ENCODE measurements at regions not wholly inside any gene's neighbourhood (a gene's known extent, or its start where the extent isn't known, plus 50 kb on each side); places are given as distances from the start of the nearest gene placed in this dataset.

DNA sequence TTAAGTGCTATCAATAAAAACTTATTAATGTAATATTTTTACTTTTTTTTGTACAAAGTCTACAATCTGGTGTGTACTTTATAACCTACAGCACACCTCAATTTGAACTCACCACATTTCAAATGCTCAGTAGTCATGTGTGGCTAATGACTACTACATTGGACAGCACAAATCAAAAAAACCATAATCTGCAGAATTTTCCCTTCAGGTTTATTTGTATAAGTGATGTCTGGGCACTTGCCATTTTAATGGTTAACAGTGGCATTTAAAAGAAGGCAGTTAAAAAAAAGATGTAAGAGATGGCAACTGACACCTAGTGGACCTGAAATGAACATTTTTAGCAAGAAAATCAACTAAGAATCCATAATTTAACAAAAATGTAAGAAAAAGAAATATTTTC, 124.6 kb upstream of the NRBF2 start:
- no peak for TF ChIP-seq SMC3 (IDR thresholded peaks at IDR 0.05; ENCODE audit: low read depth, low read length)
- TF ChIP-seq MAFK (IDR thresholded peaks at IDR 0.05; ENCODE audit: low read depth, low read length), result no peak
- TF ChIP-seq RFX5 (IDR thresholded peaks at IDR 0.05; ENCODE audit: low read depth, low read length), result no peak
- TF ChIP-seq RAD21 (IDR thresholded peaks at IDR 0.05; ENCODE audit: low read length), result no peak
- no peak for TF ChIP-seq CEBPB (IDR thresholded peaks at IDR 0.05; ENCODE audit: low read depth, low read length)
- no peak for TF ChIP-seq NFE2L2 (IDR thresholded peaks at IDR 0.05; ENCODE audit: low read depth, low read length)
- TF ChIP-seq, protein P1, sequence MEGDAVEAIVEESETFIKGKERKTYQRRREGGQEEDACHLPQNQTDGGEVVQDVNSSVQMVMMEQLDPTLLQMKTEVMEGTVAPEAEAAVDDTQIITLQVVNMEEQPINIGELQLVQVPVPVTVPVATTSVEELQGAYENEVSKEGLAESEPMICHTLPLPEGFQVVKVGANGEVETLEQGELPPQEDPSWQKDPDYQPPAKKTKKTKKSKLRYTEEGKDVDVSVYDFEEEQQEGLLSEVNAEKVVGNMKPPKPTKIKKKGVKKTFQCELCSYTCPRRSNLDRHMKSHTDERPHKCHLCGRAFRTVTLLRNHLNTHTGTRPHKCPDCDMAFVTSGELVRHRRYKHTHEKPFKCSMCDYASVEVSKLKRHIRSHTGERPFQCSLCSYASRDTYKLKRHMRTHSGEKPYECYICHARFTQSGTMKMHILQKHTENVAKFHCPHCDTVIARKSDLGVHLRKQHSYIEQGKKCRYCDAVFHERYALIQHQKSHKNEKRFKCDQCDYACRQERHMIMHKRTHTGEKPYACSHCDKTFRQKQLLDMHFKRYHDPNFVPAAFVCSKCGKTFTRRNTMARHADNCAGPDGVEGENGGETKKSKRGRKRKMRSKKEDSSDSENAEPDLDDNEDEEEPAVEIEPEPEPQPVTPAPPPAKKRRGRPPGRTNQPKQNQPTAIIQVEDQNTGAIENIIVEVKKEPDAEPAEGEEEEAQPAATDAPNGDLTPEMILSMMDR (conservative IDR thresholded peaks at IDR 0.05; ENCODE audit: low read depth, low read length), result no peak
- no peak for TF ChIP-seq MAZ (IDR thresholded peaks at IDR 0.05; ENCODE audit: borderline replicate concordance, low read depth, low read length)
- TF ChIP-seq RCOR1 (IDR thresholded peaks at IDR 0.05; ENCODE audit: insufficient replicate concordance, low read length), result no peak
- no peak overlapping the region for H3K9ac ChIP-seq (ENCODE audit: low read depth, low read length)
- no peaks in the 10 kb centered on the region for H3K36me3 ChIP-seq (ENCODE audit: control insufficient read depth, insufficient read depth, low read length)
- no peak overlapping the region for H3K27ac ChIP-seq (ENCODE audit: insufficient read depth, low read length)
- H2AK9ac ChIP-seq (replicated peaks; ENCODE audit: low read depth, low read length, poor library complexity), result no peak overlapping the region
- no peak overlapping the region for H4K91ac ChIP-seq (ENCODE audit: insufficient read depth, low read depth, low read length)
- no peak overlapping the region for H3K18ac ChIP-seq (ENCODE audit: low read depth, low read length)
- H3K4me2 ChIP-seq (ENCODE audit: low read depth, low read length), result no peak overlapping the region
- H3K56ac ChIP-seq (ENCODE audit: extremely low read depth, insufficient read depth, low read length), result no peak overlapping the region
- H3K27me3 ChIP-seq (ENCODE audit: control insufficient read depth, insufficient read depth, low read length), result peaks cover 3% of the 10 kb centered on the region; the same call in 1 of the 2 replicates
- no peaks in the 10 kb centered on the region for H3K9me1 ChIP-seq (ENCODE audit: insufficient read depth, low read length)
- H2BK120ac ChIP-seq (ENCODE audit: low read depth, low read length), result no peak overlapping the region
- H2AFZ ChIP-seq (replicated peaks; ENCODE audit: low read length, poor library complexity), result no peak overlapping the region
- no peak overlapping the region for H3K23ac ChIP-seq (ENCODE audit: low read depth, low read length)
- ChIA-PET POLR2A (ENCODE audit: unreplicated experiment) (no interaction called here), CTCF (no interaction called here)
- H3K14ac ChIP-seq (replicated peaks; ENCODE audit: low read depth, low read length), result no peak overlapping the region
- H2BK5ac ChIP-seq (ENCODE audit: low read depth, low read length, poor library complexity, severe bottlenecking), result no peak overlapping the region
- no peak overlapping the region for H4K5ac ChIP-seq (ENCODE audit: low read depth, low read length)
- H2BK20ac ChIP-seq (ENCODE audit: low read depth, low read length), result no peak overlapping the region
- no peaks in the 10 kb centered on the region for H3K79me1 ChIP-seq (ENCODE audit: low read depth in 1 of 2, low read length in 2 of 2)
- intact Hi-C loops (cut with micrococcal nuclease), result no loop called here
- H3K4ac ChIP-seq (ENCODE audit: low read depth, low read length), result no peak overlapping the region
- no peaks in the 10 kb centered on the region for H3K4me1 ChIP-seq (ENCODE audit: control insufficient read depth, insufficient read depth, low read length)
- no peak for DNase-seq
- dilution Hi-C loops (cut with HindIII; ENCODE audit: low sequenced_read_pairs, unreplicated experiment), result no loop called here
- H4K8ac ChIP-seq (ENCODE audit: low read depth in 2 of 2, low read length in 2 of 2), result no peak overlapping the region
- no peaks in the 10 kb centered on the region for H3K9me3 ChIP-seq (ENCODE audit: control insufficient read depth, insufficient read depth, low read length)
- ATAC-seq (ENCODE audit: low read depth), result no peak
- in situ Hi-C loops (cut with MboI; ENCODE audit: low sequenced_read_pairs), result no loop called here
- H2AK5ac ChIP-seq (ENCODE audit: low read depth, low read length), result no peak overlapping the region
- H2BK15ac ChIP-seq (ENCODE audit: low read depth, low read length), result no peak overlapping the region
- no TSS peak for BruUV-seq (replicated peaks)
- H3K4me3 ChIP-seq (ENCODE audit: insufficient read depth, low read depth, low read length), result no peak overlapping the region
- no peaks in the 10 kb centered on the region for H4K20me1 ChIP-seq (ENCODE audit: insufficient read depth, low read length)

Measured in IMR-90 (cell line).